HG02938 (cell line): ENCODE measurements at regions not wholly inside any gene's neighbourhood (a gene's known extent, or its start where the extent isn't known, plus 50 kb on each side); places are given as distances from the start of the nearest gene placed in this dataset.

ENCODE experiments used
- ATAC-seq: cut with Tn5 transposase; IDR thresholded peaks from one replicate; pipeline ENCODE4 v1.9.1; 2021; ENCODE audit warnings: mild to moderate bottlenecking, moderate library complexity; ENCODE audit not compliant: unreplicated experiment

DNA sequence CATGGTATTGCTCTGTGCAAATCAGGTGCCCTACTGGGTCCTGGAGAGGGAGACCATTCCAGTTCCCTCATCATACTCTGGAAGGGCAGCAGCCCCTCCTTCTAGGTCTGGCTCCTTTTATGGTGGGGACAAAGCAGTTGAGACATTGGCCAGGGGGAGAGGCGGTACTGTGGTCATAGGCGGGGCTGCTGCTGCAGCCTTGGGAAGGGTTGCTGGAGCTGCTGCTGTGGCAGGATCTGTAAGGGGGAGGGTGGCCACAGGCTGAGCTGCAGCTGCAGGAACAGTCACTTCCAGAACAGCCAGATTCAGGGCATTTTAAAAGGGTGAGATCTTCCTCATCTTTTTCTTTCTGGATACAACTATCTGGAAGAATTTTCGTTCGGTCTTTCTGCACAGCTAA lies 233.0 kb upstream of the SGCD start:
- ATAC-seq: no peak

DNA sequence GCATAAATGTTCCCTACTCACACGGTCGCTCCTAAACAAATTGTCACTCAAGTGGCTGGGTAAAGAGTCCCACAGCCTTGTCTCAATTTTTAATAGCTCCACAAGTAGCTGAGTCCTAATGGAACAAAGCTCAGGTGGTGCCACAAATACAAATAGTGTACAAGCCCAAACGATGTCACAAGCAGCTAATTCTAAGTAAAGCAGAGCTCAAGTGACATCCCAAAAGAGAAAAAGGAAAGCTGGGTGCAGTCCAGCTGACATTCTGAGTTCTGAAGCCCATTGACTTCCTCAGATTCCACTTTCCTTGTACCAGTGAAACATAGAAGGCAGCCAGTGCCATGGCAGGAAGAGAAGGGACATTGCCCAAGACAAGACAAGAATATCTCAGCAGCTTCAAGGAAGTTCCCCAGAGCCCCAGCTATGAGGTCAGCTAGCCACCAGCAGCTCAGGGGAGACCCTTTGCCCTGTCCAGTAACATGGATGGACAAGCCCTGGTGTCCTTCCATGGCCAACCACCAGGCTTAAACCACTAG lies 231.2 kb upstream of the SGCD start:
- ATAC-seq: no peak

DNA sequence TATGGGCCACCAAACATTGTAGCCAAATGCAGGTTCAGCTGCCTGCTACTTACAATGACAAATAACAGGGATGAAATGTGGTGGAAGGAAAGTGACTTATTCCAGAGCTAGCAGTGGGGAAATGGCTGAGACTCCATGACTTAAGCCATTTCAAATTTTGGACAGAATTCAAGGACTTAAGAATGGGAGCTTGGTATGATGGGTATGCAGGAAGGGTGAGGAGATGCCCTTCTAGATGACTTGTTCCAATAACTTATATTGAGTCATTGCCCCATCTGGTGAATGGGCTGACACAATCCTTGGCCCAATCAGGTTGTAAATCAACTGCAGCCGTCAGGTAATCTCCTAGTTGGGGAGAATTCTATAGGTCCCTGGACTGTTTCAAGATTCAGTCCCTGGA lies 230.7 kb upstream of the SGCD start:
- ATAC-seq: no peak

DNA sequence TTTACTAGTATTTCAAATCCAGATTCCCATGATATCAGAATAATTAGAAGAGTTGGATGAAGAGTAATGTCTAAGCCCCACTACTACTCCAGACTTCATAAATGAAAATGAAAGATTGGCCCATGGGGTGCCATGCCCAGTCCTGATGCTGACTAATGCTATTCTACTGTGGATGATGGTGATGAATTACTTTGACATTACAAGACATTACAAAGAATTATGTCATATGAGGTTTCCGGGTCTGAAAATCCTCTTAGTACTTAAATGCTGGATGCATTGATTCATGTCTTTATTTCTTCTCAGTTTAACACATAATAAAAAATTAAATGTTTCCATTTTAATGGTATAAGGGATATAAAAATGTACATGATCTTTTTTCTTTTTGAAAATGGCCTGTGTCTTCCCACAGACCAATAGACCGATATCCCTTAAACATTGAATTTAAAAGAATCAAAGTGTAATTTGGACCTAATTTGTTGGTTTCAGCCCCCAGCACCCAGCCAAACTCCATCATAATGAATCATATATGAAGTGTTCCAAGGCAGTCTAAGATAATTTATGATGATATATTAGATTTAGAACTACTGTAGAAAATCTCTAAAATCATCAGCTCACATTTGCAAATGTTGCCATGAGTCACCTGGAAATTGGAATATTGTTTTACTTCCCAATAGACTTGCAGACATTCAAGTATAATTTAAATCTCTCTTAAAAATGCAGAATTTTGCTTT lies 223.6 kb upstream of the SGCD start:
- no peak for ATAC-seq

DNA sequence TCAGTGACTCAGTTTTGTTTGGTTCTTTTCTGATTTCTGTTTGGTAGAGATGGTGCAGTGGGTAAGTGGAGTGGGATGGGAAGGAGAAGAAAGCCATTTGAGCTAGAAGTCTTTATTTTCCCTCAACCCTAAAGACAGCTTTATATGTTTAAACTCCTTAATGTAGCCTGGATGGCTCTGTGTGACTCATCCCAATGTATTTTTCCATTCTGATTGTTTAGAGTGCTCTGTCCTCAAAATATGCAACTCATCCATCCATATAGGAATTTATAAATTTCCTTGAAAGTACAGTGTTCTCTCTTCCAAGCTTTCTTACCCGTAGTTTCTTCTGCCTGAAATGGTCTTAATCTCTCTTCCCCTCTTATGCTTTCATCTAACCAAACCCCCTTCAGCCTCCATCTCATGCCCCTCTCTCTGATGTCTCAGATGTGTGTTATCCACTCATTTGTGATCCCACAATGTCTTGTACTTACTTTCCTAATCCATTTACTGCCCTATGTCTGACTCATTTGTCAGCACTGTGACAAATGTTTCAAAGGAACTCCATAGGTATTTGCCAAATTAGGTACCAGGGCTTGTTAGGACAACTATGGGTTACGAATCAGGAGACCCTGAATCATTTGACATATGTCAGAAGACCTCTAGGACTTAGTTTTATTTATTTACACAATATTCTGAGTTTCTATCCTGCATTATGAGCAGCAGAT lies 217.5 kb upstream of the SGCD start:
- no peak for ATAC-seq

DNA sequence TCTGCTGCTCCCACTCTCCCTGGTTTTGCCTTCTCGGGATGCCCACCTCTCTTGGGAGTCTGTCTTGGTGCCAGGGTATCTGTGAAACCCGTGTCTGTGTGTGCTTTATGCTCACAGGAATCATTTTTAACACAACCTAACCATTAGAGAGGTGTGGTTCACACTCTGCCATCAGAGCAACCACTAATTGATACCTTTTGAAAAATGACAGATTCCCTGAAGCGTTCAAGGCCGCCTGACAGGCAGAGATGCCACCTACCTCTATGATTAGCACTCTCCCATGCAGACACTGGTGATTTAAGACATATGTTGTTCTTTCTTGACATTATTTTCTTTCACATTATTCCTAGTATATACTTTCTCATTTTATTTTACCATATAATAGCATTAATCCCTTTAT lies 207.3 kb upstream of the SGCD start:
- ATAC-seq: no peak

DNA sequence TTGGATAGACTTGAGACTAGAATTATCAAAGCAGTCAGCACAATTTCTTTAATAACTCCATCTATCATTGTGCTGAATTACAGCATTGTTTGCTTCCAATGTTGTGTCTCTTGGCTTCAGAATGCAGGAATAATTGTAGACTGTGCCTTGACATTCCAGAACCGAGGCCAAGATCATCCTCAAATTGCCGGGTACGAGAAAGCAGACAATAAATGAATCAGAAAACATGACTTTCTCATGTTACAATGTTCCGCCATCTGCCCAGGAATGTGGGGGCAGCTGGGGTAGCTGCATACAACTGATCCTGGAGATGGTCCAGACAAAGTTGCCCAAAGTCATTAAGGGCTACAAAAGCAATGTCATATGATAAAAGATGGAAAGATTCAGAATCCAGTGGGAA lies 206.2 kb upstream of the SGCD start:
- no peak for ATAC-seq

DNA sequence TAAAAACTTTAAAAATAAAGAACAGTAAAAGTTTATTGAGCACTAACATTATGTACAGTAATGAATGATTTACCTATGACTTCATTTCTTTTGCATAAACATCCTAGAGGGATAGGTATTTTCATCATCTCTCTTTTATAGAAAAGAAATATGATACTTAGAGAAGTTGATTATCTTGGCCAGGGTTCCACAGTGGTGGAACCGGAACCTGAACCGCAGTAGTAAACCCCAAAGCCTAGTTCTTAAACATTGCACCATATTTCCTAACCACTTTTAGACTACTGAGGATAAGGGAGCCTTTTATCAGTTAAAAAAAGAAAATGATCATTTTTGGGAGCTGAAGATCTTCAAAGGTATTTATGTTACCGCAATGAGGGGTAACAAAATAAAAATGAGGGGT lies 205.7 kb upstream of the SGCD start:
- ATAC-seq: no peak

DNA sequence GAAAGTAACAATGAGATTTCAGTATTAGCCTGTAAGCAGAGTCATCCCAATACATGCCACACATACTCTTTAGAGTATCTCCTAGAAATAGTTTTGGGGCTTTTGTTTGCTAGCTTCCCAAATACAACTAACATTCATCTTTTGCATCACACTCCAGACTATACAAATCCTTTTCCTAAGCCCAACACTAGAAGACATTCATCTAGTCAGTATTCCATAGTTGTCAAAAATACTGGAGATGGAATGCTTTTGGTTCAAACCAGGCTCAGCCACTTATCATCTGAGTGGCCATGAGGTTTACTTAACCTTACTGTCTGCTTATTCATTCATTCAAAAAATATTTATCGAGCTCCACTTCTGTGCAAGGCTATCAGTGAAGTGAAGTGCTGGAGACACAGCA lies 205.1 kb upstream of the SGCD start:
- ATAC-seq: no peak

DNA sequence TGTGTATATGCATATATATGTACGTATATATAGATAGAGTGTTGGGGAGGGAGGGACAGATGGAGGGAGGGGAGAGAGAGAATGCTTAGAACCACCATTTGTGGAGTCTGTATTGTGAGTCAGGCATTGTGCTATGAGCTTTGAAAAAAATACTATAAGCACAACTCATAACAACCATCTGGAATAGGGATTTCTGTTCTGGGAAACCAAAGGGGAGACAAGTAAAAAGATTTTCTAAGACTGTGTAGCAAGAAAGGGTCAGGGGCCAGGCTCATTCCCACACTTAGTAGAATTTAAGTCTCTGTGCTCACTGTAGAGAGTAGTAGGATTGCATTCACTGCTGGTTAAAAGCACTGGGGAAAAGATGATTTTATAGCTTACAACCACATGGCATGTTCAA lies 202.3 kb upstream of the SGCD start:
- ATAC-seq: no peak

DNA sequence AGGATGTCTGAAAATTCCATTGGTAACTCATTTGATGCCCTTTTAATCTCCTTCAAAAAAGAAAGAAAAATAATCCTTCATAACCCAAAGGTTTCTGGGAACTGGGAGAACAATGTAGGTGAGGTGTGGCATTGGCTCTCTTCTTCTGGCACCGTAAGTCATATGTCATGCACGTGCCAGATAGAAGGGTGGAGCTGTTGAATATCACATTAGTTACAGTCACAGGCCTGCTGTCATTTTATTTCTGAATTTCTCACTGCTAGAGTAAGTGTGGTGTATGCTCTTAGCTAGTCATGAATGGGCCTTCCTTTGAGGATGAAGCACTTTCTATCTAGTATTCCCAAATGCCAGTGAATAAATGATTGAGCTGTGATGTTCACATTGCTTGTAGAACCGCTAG lies 201.8 kb upstream of the SGCD start:
- no peak for ATAC-seq

DNA sequence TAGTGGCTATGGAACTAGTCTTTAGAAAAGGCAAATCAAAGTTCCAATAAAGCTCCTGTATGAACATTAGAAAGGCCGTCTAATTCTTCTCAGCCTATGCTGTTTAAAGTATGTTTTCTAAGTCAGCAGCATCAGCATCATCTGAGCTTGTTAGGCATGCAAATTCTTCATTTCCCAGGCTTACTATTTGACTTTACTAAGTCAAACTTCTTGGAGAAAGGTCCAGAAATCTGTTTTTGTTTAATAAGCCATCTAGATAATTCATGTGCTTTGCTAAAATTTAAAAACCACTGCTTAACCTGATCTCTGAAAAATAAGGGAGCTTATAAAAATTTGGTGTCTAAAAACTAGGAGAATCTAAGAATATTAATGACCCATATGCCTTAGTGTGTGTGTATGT lies 200.2 kb upstream of the SGCD start:
- no peak for ATAC-seq

DNA sequence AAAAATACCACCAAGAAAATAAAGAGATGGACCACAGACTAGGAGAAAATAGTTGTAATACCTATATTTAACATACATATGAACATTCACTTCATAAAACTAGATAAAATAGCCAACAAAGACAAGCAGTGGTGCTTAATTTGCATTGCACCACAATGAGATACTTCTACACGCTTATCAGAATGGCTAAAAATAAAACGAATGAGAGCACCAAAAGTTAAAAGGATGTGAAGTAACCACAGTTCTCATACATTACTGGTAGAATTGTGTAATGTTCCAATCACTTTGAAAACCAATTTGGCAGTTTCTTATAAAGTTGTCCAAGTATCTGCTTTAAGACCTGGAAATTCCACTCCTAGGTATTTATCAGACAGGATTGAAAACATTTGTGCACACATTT lies 198.9 kb upstream of the SGCD start:
- ATAC-seq: peak; percentile 78

DNA sequence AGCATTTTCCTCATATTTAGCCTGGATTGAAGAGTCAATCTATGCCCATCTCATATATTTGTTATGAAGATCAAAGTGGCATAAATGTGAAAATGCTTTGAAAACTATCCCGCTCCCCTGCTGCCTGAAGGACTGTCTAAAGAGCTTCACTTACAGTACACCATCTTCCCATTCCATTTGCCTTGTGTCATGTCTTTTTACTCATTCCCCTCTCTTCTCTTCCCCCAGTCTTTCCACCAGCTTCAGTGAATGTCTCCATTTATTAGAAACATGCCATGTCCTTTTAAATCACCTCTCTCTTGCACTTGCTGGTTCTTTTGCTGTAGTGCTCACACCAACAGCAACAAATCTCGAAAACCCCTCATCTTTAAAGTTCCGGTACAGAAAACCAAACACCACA lies 192.7 kb upstream of the SGCD start:
- no peak for ATAC-seq

DNA sequence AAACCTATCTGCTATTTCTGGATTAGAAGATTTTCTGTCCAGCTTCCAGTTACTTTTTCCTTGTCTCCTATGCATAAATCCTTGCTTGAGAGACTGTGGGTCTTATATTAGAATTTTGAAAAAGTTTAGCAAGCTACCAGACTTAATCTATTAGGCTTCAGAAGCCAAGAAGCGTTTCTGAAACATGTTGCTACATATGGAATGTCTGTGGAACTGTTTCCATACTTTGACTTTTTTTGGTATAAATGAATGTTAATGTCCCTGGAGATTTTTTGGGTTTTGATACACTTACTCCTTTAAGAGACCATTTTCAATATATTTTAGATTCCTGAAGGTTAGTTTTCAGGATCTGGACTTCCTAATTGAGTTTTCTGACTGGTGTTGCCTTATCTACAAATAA lies 191.4 kb upstream of the SGCD start:
- no peak for ATAC-seq

DNA sequence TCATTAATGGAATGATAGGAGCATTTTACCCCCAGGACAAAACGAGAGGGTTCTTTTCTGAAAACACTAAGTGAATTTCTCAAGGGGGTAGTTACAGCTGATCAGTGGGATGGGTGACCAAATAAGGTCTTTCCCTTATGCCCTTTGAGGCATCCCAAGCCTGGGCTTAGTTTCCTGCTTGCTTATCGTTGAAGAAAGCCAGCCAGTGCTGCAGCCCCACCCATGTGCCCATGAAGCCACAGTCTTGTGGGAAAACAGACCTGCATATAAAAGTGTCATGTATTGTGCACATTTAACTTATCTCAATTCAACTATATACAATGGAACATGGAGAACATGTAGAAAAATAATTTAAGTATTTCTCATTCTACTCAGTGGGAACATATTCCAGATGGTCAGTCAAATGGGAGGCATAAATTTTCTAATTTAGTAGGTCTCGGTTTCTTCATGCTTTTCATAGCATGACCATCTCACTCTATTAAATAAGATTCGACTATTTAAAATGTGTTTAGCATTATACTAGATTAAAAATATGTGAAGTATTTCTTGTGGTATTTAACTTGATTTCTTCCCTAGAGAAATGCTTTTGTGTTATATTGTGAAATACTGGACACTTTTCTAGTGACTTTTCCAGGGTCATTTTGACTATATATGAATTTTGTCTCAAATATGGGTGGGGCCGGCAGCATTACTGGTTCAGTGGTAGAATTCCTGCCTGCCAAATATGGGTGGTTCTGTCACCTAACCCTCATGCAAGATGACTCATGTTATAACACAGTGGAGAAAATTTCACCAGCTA lies 189.7 kb upstream of the SGCD start:
- no peak for ATAC-seq

DNA sequence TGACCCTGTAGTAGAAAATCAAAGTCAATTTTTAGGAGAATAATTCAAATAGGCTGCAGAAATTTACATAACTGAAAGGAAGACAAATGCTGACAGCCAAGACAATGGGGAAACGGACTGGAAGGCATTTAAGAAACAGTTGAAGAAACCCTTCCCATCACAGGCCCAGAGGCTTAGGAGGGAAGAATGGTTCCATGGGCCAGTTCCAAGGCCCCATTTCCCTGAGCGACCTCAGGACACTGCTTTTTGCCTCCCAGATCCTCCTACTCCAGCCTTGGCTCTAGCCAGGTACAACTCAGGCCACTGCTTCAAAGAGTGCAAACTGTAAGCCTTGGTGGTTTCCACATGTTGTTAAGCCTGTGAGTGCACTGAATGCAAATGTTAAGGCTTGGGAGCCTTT lies 184.1 kb upstream of the SGCD start:
- ATAC-seq: no peak

DNA sequence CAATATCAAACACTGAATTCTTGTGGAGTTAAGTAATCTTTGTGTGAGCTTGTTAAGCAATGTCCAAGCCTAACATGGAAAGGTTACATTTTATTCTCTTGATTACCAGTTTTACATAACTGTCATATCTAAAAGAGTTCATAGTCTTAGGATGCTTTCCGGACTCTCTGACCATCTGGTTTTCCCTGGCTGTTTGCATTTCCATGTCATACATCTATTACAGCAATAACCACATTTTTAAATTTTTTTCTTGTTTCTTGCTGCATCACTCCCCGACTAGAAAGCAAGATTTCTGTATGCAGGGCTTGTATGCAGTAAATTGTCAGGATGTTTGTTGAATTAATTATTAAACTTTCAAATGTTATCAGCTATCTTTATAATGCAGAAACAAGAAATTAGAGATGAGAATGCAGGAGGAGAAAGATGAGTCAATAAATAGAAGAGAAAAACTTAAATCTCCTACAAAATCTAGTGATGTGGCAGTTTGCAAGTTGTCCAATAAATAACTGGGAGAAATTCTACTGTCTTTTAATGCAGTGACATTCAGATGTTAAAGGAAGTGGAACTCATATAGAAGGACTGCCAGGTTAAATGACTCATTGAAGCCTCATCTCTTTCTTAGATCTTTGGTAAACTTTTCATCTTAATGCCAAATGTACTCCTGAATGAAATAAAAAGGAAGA lies 179.6 kb upstream of the SGCD start:
- ATAC-seq: no peak

DNA sequence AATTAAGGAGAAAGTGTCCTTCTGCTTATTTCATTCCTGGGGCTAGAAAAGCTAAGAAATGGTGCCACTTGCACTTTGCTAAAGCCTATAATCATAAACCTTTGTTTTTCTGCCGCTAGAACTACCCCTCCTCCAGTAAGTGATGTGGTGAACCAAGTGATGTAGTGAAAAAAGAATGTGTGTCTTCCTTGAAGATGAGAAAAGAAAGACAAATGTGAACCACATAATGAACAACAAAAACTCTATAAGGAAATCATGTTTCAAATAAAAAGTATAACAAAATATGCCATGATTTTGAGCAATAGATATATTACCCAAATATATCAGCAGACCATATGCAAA lies 179.0 kb upstream of the SGCD start:
- ATAC-seq: no peak

DNA sequence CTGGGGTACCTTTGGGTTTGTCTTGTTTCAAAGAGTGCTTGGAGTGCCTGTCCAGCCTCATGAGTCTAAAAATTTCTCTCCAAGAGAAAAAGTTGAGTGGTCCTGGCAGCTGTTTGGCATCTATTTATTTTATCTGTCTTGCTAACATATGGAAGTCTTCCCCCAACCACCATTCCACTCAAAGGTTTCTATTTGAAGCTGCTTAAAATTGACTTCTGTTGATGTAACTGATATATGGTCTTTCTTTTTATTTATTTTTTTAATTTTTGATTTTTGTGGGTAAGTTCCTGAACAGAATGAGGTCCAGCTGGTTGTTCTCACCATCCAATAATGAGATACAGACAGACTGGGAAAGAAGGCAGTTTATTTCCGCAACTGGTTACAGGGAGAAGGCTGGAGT lies 178.7 kb upstream of the SGCD start:
- ATAC-seq: no peak

DNA sequence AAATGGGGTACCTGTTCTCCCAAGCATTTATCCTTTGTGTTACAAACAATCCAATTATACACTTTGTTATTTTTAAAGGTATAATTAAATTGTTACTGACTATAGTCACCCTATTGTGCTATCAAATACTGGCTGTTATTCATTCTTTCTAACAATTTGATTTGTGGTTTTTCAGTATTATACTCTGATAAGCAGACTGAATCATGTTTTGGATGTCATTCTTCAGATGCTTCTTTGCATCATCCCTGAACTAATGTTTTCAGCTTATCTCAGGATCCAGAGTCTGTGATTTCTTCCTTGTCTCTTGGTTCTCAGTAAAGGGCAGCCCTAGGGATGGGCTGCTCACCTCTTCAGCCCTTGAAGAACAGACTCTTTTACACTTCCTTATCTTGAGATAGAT lies 177.8 kb upstream of the SGCD start:
- no peak for ATAC-seq
